GM21825 (cell line): ENCODE measurements at regions not wholly inside any gene's neighbourhood (a gene's known extent, or its start where the extent isn't known, plus 50 kb on each side); places are given as distances from the start of the nearest gene placed in this dataset.
"Not testable (repeated sequence)": the region's sequence is repeated elsewhere in the genome, so short reads cannot be mapped to it uniquely, and the experiment has no call there.

Experiments used
- ATAC-seq: cut with Tn5 transposase; IDR thresholded peaks from one replicate; pipeline ENCODE4 v1.9.1; 2021; ENCODE audit warnings: mild to moderate bottlenecking, moderate library complexity; ENCODE audit not compliant: unreplicated experiment

GRCh38 chr10:65628493-65629139, 1297.2 kb upstream of the LRRTM3 start:
- no peak for ATAC-seq

DNA sequence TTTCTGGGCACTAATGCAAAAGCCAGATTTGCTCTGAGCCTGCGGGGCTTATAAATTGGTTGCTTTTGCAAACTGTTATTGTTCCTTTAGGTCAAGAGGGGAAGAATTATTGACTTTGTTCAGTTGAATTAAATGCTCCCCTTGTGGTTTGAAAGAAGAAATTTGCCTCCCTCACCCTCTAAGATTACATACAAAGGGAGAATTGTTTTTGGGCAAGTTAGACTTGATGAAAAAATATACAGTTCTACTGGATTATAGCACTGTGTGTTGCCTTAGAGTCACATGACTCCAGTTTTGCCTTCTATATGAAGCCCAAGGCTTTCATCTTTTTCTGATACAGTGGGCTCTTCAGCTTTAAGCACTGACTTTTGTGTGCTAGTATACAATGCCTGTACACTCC, 1265.8 kb upstream of the LRRTM3 start:
- ATAC-seq, result no peak

DNA sequence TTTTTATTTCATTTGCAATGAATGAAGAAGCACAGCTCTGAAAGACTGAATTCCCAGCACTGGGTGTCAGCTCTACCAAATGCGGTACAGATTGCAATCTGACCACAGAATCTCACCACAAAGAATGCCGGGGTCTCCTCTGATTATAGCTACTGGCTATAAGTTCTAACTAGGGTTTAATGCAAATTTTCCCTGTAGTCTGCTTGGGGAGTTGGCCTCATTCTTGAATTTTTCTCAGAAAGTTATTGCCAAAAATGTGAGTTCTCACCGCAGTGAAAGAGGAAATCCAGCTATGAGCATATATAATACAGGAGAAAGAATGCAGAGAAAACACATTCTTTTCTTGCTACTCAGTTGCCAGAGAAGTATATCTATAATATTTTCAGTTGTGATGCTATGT, 1255.7 kb upstream of the LRRTM3 start:
- no peak for ATAC-seq

DNA sequence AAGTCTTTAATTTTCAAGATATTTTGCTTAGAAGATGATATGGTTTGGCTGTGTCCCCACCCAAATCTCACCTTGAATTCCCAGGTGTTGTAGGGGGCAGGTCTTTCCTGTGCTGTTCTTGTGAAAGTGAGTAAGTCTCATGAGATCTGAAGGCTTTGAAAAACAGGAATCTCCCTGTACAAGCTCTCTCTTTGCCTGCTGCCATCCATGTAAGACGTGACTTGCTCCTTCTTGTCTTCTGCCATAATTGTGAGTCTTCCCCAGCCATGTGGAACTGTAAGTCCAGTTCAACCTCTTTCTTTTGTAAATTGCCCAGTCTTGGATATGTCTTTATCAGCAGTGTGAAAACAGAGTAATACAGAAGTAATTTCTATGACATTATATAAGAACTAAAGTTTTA, 1255.2 kb upstream of the LRRTM3 start:
- not testable (repeated sequence) for ATAC-seq

GRCh38 chr10:65675236-65675635, 1250.6 kb upstream of the LRRTM3 start:
- ATAC-seq, result no peak

DNA sequence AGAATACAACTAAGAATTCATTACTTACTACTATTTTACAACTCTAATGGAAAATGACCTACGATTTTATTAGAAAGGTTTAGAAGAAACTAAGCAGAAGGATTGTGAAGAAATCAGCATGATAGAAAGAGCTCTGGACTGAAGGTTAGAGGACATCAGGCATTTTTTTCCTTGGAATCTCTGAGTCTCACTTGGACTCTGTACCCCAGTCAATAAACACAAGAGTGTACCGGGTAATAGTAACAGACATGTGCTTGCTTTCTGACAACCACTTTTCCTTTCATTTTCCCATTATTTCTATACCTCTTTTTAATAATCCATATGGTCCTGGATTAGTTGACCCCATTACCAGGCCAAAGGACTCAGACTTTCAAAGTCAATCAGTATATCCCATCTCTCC, 1240.9 kb upstream of the LRRTM3 start:
- no peak for ATAC-seq

GRCh38 chr10:65701168-65701776, 1224.6 kb upstream of the LRRTM3 start:
- no peak for ATAC-seq

DNA sequence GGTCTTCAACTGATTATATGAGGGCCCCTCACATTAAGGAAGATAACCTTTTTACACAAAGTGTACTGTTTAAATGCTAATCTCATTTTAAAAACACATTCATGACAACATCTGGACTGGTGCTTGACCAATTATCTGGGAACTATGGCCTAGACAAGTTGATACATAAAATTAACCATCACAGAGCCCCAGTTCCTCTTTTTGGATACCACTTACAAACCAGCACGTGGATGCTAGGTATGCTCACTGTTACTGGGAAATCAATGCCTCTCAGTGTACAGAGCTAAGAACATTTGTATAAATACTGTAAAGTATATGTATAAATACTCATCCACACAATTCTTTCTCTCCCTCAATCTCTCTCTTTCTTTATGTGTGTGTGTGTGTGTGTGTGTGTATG, 1217.8 kb upstream of the LRRTM3 start:
- no peak for ATAC-seq

DNA sequence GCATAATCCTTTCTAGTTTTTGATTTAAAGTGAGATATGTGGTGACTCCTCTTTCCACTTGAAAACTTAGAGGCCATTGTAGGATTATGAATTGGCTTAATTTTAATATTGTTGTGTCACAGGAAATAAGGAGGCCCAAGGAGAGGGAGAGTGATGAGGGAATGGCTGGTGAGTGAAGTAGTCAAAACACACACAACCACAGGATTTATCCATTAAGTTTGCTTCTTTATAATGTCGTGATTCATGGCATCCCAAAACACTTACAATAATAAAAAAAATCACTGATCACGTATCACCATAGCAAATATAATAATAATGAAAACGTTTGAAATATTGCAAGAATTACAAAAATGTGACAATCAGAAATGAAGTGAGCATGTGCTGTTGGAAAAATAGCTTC, 1215.5 kb upstream of the LRRTM3 start:
- ATAC-seq, result no peak

DNA sequence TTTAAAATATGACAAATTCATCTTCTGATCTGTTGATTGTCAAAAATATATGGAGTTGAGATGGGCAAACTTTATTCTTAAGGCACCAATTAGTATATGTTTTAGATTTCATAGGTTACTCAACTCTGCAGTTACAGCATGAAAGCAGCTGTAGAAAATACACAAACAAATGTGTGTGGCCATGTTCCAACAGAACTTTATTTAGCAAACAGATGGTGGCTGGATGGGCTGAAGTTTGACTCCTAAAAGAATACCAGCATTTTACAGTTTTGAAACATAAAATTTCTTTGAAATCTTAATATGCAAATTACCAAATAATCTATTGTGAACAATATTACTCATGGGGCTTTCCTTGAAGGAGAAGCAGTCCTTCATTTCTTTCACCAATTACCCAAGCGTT, 1206.0 kb upstream of the LRRTM3 start:
- no peak for ATAC-seq

- no peak for ATAC-seq
Measured at GRCh38 chr10:65720901-65721300, 1204.9 kb upstream of the LRRTM3 start.

- ATAC-seq, result no peak
Measured at GRCh38 chr10:65723525-65723924, 1202.3 kb upstream of the LRRTM3 start.

GRCh38 chr10:65735382-65735781, 1190.5 kb upstream of the LRRTM3 start:
- no peak for ATAC-seq

GRCh38 chr10:65742906-65743305, 1182.9 kb upstream of the LRRTM3 start:
- ATAC-seq, result no peak

GRCh38 chr10:65751218-65751617, 1174.6 kb upstream of the LRRTM3 start:
- ATAC-seq, result no peak

DNA sequence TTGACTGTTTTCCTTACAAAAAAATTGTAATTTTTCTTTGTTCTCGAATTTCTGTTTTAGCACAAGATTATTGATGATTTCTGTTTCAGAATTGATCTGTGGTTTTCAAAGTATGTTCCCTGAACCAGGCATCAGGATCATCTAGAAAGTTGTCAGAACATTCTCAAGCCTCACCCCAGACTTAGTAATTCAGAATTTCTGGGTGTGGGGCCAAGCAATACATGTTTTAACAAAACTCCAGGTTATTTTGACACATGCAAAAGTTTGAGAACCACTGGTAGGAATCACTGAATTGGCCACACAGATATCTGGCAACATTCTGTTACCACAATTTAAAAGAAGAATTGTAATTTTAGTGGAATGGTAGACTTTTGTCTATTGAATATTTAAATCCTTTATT, 1173.9 kb upstream of the LRRTM3 start:
- no peak for ATAC-seq

- no peak for ATAC-seq
Measured at GRCh38 chr10:65753532-65753931, 1172.3 kb upstream of the LRRTM3 start.

GRCh38 chr10:65754112-65754511, 1171.7 kb upstream of the LRRTM3 start:
- ATAC-seq, result no peak

DNA sequence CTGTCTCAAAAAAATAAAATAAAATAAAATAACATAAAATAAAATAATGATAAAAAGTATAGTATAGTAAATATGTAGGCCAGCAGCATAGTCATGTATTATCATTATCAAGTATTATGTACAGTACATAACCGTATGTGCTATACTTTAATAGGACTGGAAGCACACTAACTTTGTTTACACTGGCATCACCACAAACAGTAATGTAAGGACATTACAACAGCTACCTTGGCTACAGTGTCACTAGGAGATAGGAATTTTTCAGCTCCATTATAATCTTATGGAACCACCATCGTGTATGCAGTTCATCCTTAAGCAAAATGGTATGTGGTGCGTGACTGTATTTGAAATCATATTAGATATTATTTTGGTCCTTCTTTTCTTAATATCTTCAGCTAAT, 1163.5 kb upstream of the LRRTM3 start:
- ATAC-seq, result no peak

GRCh38 chr10:65765006-65765541, 1160.8 kb upstream of the LRRTM3 start:
- ATAC-seq, result no peak

DNA sequence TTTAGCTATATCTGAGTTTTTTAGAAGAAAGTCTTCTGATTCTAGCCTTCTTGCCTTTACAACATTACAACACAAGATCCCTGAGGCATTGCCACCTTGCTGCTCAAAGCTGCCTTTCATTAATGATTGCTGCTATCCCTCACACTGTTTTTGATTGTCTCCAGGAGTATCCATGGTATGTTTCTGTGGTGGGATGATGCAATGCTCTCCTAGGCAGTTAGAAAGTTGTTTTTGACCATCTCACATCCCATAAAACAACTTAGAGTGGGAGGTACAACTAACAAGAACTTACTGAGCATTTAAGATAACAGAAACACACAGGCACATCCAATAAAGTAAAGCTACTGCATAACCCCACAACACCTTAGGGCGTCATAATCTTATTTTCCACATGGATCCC, 1156.0 kb upstream of the LRRTM3 start:
- ATAC-seq, result no peak

DNA sequence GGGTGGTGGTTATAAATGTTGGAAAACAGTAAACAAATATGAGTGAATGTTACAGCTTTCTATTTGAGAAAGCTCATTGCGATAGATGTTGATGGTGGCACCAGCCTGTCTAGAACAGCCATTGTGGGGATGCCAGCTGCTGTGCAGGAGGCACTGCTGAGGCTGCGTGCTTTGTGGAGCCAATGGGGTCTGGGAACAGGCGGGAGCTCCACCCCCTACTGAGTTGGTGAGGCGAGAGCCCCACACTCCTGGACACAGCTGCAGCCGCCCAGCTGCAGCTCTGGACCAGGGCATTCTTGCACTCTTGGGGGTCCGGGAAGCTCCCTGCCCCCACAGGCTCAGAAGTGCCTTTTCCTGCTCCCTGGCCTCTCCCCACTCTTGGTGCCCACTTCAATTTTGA, 1147.1 kb upstream of the LRRTM3 start:
- ATAC-seq, result no peak

- no peak for ATAC-seq
Measured at GRCh38 chr10:65779985-65780384, 1145.9 kb upstream of the LRRTM3 start.
